Skeletal muscle tissue (tissue), 3 donors: ENCODE measurements at regions not wholly inside any gene's neighbourhood (a gene's known extent, or its start where the extent isn't known, plus 50 kb on each side); places are given as distances from the start of the nearest gene placed in this dataset.

ENCODE experiments used
- H3K27ac ChIP-seq: one replicate; pipeline ENCODE4 v1.7.0; 2013; ENCODE audit warnings: mild to moderate bottlenecking, low read depth, low read length, inconsistent platforms
- H3K27me3 ChIP-seq, 3 donors: one replicate each; pipeline ENCODE4 v1.7.0; 2013; ENCODE audit warnings: low read length in 3 of 3; ENCODE audit not compliant: control insufficient read depth in 3 of 3, insufficient read depth in 3 of 3
- H3K36me3 ChIP-seq, 3 donors: one replicate each; pipeline ENCODE4 v1.7.0; 2013; ENCODE audit warnings: low read length in 3 of 3; ENCODE audit not compliant: control insufficient read depth in 3 of 3, insufficient read depth in 3 of 3
- H3K4me1 ChIP-seq, 3 donors: one replicate each; pipeline ENCODE4 v1.7.0; 2013; ENCODE audit warnings: low read length in 3 of 3, mild to moderate bottlenecking in 3 of 3; ENCODE audit not compliant: control insufficient read depth in 3 of 3, insufficient read depth in 3 of 3
- H3K4me3 ChIP-seq, 3 donors: one replicate each; pipeline ENCODE4 v1.7.0; 2013; ENCODE audit warnings: low read length in 3 of 3
- H3K9ac ChIP-seq, 3 donors: one replicate each; pipeline ENCODE4 v1.7.0; 2013; ENCODE audit warnings: low read length in 3 of 3, mild to moderate bottlenecking in 3 of 3, moderate library complexity in 2 of 3, low read depth in 1 of 3
- H3K9me3 ChIP-seq, 3 donors: one replicate each; pipeline ENCODE4 v1.7.0; 2013; ENCODE audit warnings: low read length in 3 of 3; ENCODE audit not compliant: control insufficient read depth in 3 of 3
- donor health status: Osteomylitis.

- no peak overlapping the region for H3K9ac ChIP-seq
Measured at GRCh38 chr6:9523462-9523861, 891.4 kb downstream of the TFAP2A start.

GRCh38 chr6:9522101-9522500 lies 892.8 kb downstream of the TFAP2A start:
- H3K4me1 ChIP-seq, result no peaks in the 10 kb centered on the region
- H3K9ac ChIP-seq, result no peak overlapping the region
- H3K4me3 ChIP-seq, result no peak overlapping the region
- H3K27me3 ChIP-seq, result no peaks in the 10 kb centered on the region
- no peaks in the 10 kb centered on the region for H3K36me3 ChIP-seq
- no peaks in the 10 kb centered on the region for H3K9me3 ChIP-seq
- H3K27ac ChIP-seq, result no peak overlapping the region

More at GRCh38 chr6:9523462-9523861, 891.4 kb downstream of the TFAP2A start:
- H3K4me1 ChIP-seq, result no peaks in the 10 kb centered on the region
- H3K27me3 ChIP-seq, result no peaks in the 10 kb centered on the region
- H3K36me3 ChIP-seq, result no peaks in the 10 kb centered on the region
- H3K27ac ChIP-seq, result no peak overlapping the region
- no peak overlapping the region for H3K4me3 ChIP-seq
- no peaks in the 10 kb centered on the region for H3K9me3 ChIP-seq

GRCh38 chr6:9521152-9521530 lies 893.7 kb downstream of the TFAP2A start:
- H3K27me3 ChIP-seq, result no peaks in the 10 kb centered on the region
- H3K4me1 ChIP-seq, result no peaks in the 10 kb centered on the region
- H3K27ac ChIP-seq, result no peak overlapping the region
- no peak overlapping the region for H3K4me3 ChIP-seq
- H3K9me3 ChIP-seq, result no peaks in the 10 kb centered on the region
- no peak overlapping the region for H3K9ac ChIP-seq
- no peaks in the 10 kb centered on the region for H3K36me3 ChIP-seq

GRCh38 chr6:9520417-9521151 lies 894.3 kb downstream of the TFAP2A start:
- Histone ChIP-seq H3K4me3 (no peak overlapping the region), H3K27ac (no peak overlapping the region), H3K9me3 (no peaks in the 10 kb centered on the region), H3K27me3 (no peaks in the 10 kb centered on the region), H3K9ac (no peak overlapping the region), H3K36me3 (no peaks in the 10 kb centered on the region), H3K4me1 (no peaks in the 10 kb centered on the region)

GRCh38 chr6:9518431-9518830 lies 896.4 kb downstream of the TFAP2A start:
- H3K9ac ChIP-seq, result no peak overlapping the region
- no peaks in the 10 kb centered on the region for H3K36me3 ChIP-seq
- H3K4me1 ChIP-seq, result no peaks in the 10 kb centered on the region
- no peaks in the 10 kb centered on the region for H3K9me3 ChIP-seq
- no peaks in the 10 kb centered on the region for H3K27me3 ChIP-seq
- H3K4me3 ChIP-seq, result no peak overlapping the region
- H3K27ac ChIP-seq, result no peak overlapping the region

GRCh38 chr6:9517806-9518205 lies 897.1 kb downstream of the TFAP2A start:
- no peaks in the 10 kb centered on the region for H3K36me3 ChIP-seq
- no peak overlapping the region for H3K9ac ChIP-seq
- no peaks in the 10 kb centered on the region for H3K9me3 ChIP-seq
- no peak overlapping the region for H3K4me3 ChIP-seq
- H3K27ac ChIP-seq, result no peak overlapping the region
- no peaks in the 10 kb centered on the region for H3K27me3 ChIP-seq
- no peaks in the 10 kb centered on the region for H3K4me1 ChIP-seq

GRCh38 chr6:9515633-9516606 lies 899.0 kb downstream of the TFAP2A start:
- no peaks in the 10 kb centered on the region for H3K9me3 ChIP-seq
- no peak overlapping the region for H3K27ac ChIP-seq
- H3K4me3 ChIP-seq, result no peak overlapping the region
- no peaks in the 10 kb centered on the region for H3K27me3 ChIP-seq
- H3K4me1 ChIP-seq, result no peaks in the 10 kb centered on the region
- no peak overlapping the region for H3K9ac ChIP-seq
- H3K36me3 ChIP-seq, result no peaks in the 10 kb centered on the region

- H3K4me1 ChIP-seq, result no peaks in the 10 kb centered on the region
- H3K9me3 ChIP-seq, result no peaks in the 10 kb centered on the region
- H3K27ac ChIP-seq, result no peak overlapping the region
- no peaks in the 10 kb centered on the region for H3K36me3 ChIP-seq
- no peak overlapping the region for H3K4me3 ChIP-seq
- H3K27me3 ChIP-seq, result no peaks in the 10 kb centered on the region
- no peak overlapping the region for H3K9ac ChIP-seq
Measured at GRCh38 chr6:9514146-9514545, 900.7 kb downstream of the TFAP2A start.

- Histone ChIP-seq H3K9ac (no peak overlapping the region), H3K4me1 (no peaks in the 10 kb centered on the region), H3K4me3 (no peak overlapping the region), H3K27ac (no peak overlapping the region), H3K9me3 (no peaks in the 10 kb centered on the region), H3K36me3 (no peaks in the 10 kb centered on the region), H3K27me3 (no peaks in the 10 kb centered on the region)
Measured at GRCh38 chr6:9511157-9511556, 903.7 kb downstream of the TFAP2A start.
